ENCODE measurements at regions not wholly inside any gene's neighbourhood (a gene's known extent, or its start where the extent isn't known, plus 50 kb on each side); places are given as distances from the start of the nearest gene placed in this dataset.

GRCh38 chr11:8839306-8839956, 71.6 kb upstream of the AKIP1 start:
- Mint-ChIP-seq H3K9me3 (no peaks in the 10 kb centered on the region), H3K27ac (peak overlapping the region in 1 of 10 donors; percentile 21), H3K4me1 (no peaks in the 10 kb centered on the region), H3K4me3 (no peak overlapping the region), H3K27me3 (peaks cover 10 to 16% (median 12%) of the 10 kb centered on the region in 5 donors), H3K36me3 (no peaks in the 10 kb centered on the region)
- no peak for DNase-seq
- ATAC-seq: no peak
- POLR2A ChIA-PET: no interaction called here

GRCh38 chr11:8839957-8840945, 70.7 kb upstream of the AKIP1 start:
- ATAC-seq (no peak), DNase-seq (no peak)
- H3K4me3 Mint-ChIP-seq: no peak overlapping the region
- H3K4me1 Mint-ChIP-seq: no peaks in the 10 kb centered on the region
- H3K27me3 Mint-ChIP-seq: peaks cover 10 to 14% (median 12%) of the 10 kb centered on the region in 5 donors
- no peaks in the 10 kb centered on the region for H3K9me3 Mint-ChIP-seq
- no peaks in the 10 kb centered on the region for H3K36me3 Mint-ChIP-seq
- no peak overlapping the region for H3K27ac Mint-ChIP-seq
- POLR2A ChIA-PET: no interaction called here

- peaks cover 9 to 25% (median 13%) of the 10 kb centered on the region in 5 donors for H3K27me3 Mint-ChIP-seq
Measured at GRCh38 chr11:8841899-8842298, 69.1 kb upstream of the AKIP1 start.

GRCh38 chr11:8858808-8859207, 52.2 kb upstream of the AKIP1 start:
- DNase-seq (no peak), ATAC-seq (no peak)
- no peaks in the 10 kb centered on the region for H3K36me3 Mint-ChIP-seq
- no peak overlapping the region for H3K4me3 Mint-ChIP-seq
- H3K9me3 Mint-ChIP-seq: no peaks in the 10 kb centered on the region
- H3K4me1 Mint-ChIP-seq: no peaks in the 10 kb centered on the region
- no peak overlapping the region for H3K27ac Mint-ChIP-seq
- POLR2A ChIA-PET: no interaction called here
- peaks cover 2 to 21% (median 17%) of the 10 kb centered on the region in 5 donors for H3K27me3 Mint-ChIP-seq

More at GRCh38 chr11:8841899-8842298, 69.1 kb upstream of the AKIP1 start:
- Mint-ChIP-seq H3K27ac (no peak overlapping the region), H3K4me1 (no peaks in the 10 kb centered on the region), H3K9me3 (no peaks in the 10 kb centered on the region), H3K4me3 (no peak overlapping the region), H3K36me3 (no peaks in the 10 kb centered on the region)
- POLR2A ChIA-PET: no interaction called here
- ATAC-seq: no peak
- no peak for DNase-seq
